ENCODE measurements at regions not wholly inside any gene's neighbourhood (a gene's known extent, or its start where the extent isn't known, plus 50 kb on each side); places are given as distances from the start of the nearest gene placed in this dataset.

DNA sequence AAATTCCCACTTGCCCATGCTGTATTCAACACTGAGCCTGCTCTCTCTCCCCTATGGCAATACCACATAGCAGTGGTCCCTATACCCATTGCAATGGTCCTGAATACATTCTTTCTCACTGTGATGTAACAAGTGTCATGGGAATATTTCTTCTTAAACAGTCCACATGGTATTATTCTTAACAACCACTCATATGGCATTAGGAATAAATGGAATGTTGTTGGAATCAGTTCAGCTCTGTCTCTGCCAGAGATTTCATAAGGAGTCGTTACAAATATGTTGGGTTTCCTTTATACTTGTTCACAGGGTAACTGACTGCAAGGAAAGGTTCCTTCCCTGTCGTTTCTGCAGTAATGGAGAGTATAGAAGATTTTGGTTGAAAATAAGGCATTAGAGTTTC, 128.3 kb upstream of the SPATA13 start:
- ATAC-seq (ENCODE audit: low read depth) (no peak), DNase-seq (ENCODE audit: low spot score) (no peak)
- no peaks in the 10 kb centered on the region for H3K36me3 ChIP-seq (ENCODE audit: low read depth)
- no peaks in the 10 kb centered on the region for H3K27me3 ChIP-seq (ENCODE audit: insufficient read depth, poor library complexity, severe bottlenecking)
- no peak overlapping the region for H3K4me3 ChIP-seq (ENCODE audit: severe bottlenecking)
- H3K9me3 ChIP-seq (ENCODE audit: severe bottlenecking): no peaks in the 10 kb centered on the region
- no peak for TF ChIP-seq CTCF (IDR thresholded peaks at IDR 0.05; ENCODE audit: poor library complexity, severe bottlenecking)
- H3K4me1 ChIP-seq (ENCODE audit: insufficient read depth, poor library complexity, severe bottlenecking): no peaks in the 10 kb centered on the region
- no peak overlapping the region for H3K27ac ChIP-seq (ENCODE audit: poor library complexity, severe bottlenecking)

DNA sequence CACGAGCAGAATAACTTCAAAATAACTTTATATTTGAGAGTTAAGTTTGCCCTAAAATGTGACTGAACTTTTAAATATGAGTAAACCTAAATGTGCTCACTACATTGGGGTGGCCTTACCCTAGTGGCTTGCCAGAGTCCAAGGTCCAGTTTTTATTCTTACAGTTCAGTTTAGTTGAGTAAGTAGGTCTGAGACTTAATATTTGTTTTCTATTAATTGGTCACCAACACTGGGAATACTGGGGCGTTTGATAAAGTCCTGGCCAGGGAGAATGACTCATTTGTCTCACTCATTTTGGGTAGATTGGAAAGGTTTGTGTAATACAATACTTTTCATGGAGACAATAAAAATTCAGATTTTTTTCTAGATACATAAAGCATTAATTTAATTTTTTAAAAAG, 127.8 kb upstream of the SPATA13 start:
- no peak for TF ChIP-seq CTCF (IDR thresholded peaks at IDR 0.05; ENCODE audit: poor library complexity, severe bottlenecking)
- no peak for DNase-seq (ENCODE audit: low spot score)
- ATAC-seq (ENCODE audit: low read depth): no peak
- Histone ChIP-seq H3K4me3 (ENCODE audit: severe bottlenecking) (no peak overlapping the region), H3K36me3 (ENCODE audit: low read depth) (no peaks in the 10 kb centered on the region), H3K27ac (ENCODE audit: poor library complexity, severe bottlenecking) (no peak overlapping the region), H3K9me3 (ENCODE audit: severe bottlenecking) (no peaks in the 10 kb centered on the region), H3K4me1 (ENCODE audit: insufficient read depth, poor library complexity, severe bottlenecking) (no peaks in the 10 kb centered on the region), H3K27me3 (ENCODE audit: insufficient read depth, poor library complexity, severe bottlenecking) (no peaks in the 10 kb centered on the region)

DNA sequence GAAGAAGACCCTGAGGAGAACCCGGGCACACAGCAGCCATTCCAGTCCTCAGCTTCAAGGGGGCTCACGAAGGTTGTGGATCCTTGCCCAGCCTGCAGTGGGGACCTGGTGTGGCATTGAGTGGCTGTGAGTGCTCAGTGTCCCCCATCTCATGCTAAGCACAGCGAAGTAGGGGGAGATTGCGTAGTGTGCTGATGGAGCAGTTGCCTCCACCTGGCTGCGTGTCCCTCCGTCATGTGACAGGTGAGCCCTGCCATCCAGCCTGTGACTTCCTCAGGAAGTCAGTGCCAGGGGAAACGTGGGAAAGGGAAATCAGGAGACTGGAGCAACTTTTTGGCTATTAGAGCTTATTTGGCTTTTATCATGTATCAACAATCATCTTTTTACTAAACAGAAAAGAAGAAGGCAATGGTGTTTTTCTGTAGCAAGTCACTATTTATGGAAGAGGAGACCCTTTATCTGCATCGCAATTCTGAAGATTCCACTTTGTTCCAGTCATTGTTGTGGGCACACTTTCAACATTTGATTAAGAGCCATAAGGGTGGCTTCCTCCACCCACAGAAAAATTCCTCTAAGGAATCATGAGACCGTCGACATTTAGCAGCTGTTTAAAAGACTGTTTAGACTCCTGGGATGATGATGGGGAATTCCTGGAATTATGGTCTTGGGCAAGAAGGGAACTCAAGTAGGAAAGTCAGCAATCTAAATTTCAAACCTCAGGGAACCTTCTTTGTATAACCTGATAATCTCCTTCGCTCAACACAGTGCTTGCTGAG, 126.8 kb upstream of the SPATA13 start:
- Histone ChIP-seq H3K36me3 (ENCODE audit: low read depth) (no peaks in the 10 kb centered on the region), H3K9me3 (ENCODE audit: severe bottlenecking) (no peaks in the 10 kb centered on the region), H3K4me3 (ENCODE audit: severe bottlenecking) (no peak overlapping the region), H3K27me3 (ENCODE audit: insufficient read depth, poor library complexity, severe bottlenecking) (no peaks in the 10 kb centered on the region), H3K4me1 (ENCODE audit: insufficient read depth, poor library complexity, severe bottlenecking) (no peaks in the 10 kb centered on the region), H3K27ac (ENCODE audit: poor library complexity, severe bottlenecking) (no peak overlapping the region)
- DNase-seq (ENCODE audit: low spot score) (no peak), ATAC-seq (ENCODE audit: low read depth) (no peak)
- no peak for TF ChIP-seq CTCF (IDR thresholded peaks at IDR 0.05; ENCODE audit: poor library complexity, severe bottlenecking)

GRCh38 chr13:24035411-24035810, 125.1 kb upstream of the SPATA13 start:
- H3K36me3 ChIP-seq (ENCODE audit: low read depth): no peaks in the 10 kb centered on the region

More at GRCh38 chr13:24035411-24035810, 125.1 kb upstream of the SPATA13 start:
- DNase-seq (ENCODE audit: low spot score) (no peak), ATAC-seq (ENCODE audit: low read depth) (no peak)
- Histone ChIP-seq H3K27ac (ENCODE audit: poor library complexity, severe bottlenecking) (no peak overlapping the region), H3K4me1 (ENCODE audit: insufficient read depth, poor library complexity, severe bottlenecking) (no peaks in the 10 kb centered on the region), H3K4me3 (ENCODE audit: severe bottlenecking) (no peak overlapping the region), H3K9me3 (ENCODE audit: severe bottlenecking) (no peaks in the 10 kb centered on the region), H3K27me3 (ENCODE audit: insufficient read depth, poor library complexity, severe bottlenecking) (no peaks in the 10 kb centered on the region)
- no peak for TF ChIP-seq CTCF (IDR thresholded peaks at IDR 0.05; ENCODE audit: poor library complexity, severe bottlenecking)

Data from RWPE2 (cell line).